ENCODE measurements at regions not wholly inside any gene's neighbourhood (a gene's known extent, or its start where the extent isn't known, plus 50 kb on each side); places are given as distances from the start of the nearest gene placed in this dataset.

- no peaks in the 10 kb centered on the region for H3K36me3 ChIP-seq (ENCODE audit: insufficient read depth, low read length)
- H3K4me1 ChIP-seq (ENCODE audit: insufficient read depth, low read length) = no peaks in the 10 kb centered on the region
- Mint-ChIP-seq H3K27me3 (peaks cover 0 to 1% of the 10 kb centered on the region in 2 donors), H3K4me1 (no peaks in the 10 kb centered on the region), H3K9me3 (peaks cover 0 to 14% (median 5%) of the 10 kb centered on the region in 5 donors), H3K27ac (no peak overlapping the region), H3K4me3 (no peak overlapping the region), H3K36me3 (no peaks in the 10 kb centered on the region)
- no peak overlapping the region for H3K4me3 ChIP-seq (ENCODE audit: low read length)
- POLR2A ChIA-PET = no interaction called here
- H3K9me3 ChIP-seq (ENCODE audit: low read length) = no peaks in the 10 kb centered on the region
- CTCF ChIA-PET = no interaction called here
- H3K27ac ChIP-seq (ENCODE audit: low read depth, low read length) = no peak overlapping the region
- H3K27me3 ChIP-seq (ENCODE audit: insufficient read depth, low read length, poor library complexity, severe bottlenecking) = no peaks in the 10 kb centered on the region
- no peak for DNase-seq
Observed at GRCh38 chr4:23036921-23037495, 344.3 kb downstream of the GBA3 start.

- Histone ChIP-seq H3K36me3 (ENCODE audit: insufficient read depth, low read length) (no peaks in the 10 kb centered on the region), H3K9me3 (ENCODE audit: low read length) (no peaks in the 10 kb centered on the region), H3K27ac (ENCODE audit: low read depth, low read length) (no peak overlapping the region), H3K27me3 (ENCODE audit: insufficient read depth, low read length, poor library complexity, severe bottlenecking) (no peaks in the 10 kb centered on the region), H3K4me1 (ENCODE audit: insufficient read depth, low read length) (no peaks in the 10 kb centered on the region), H3K4me3 (ENCODE audit: low read length) (no peak overlapping the region)
- Mint-ChIP-seq H3K9me3 (peaks cover 0 to 11% (median 5%) of the 10 kb centered on the region in 5 donors), H3K4me1 (no peaks in the 10 kb centered on the region), H3K27ac (no peak overlapping the region), H3K27me3 (no peaks in the 10 kb centered on the region), H3K36me3 (no peaks in the 10 kb centered on the region), H3K4me3 (no peak overlapping the region)
- DNase-seq = no peak
- ChIA-PET CTCF (no interaction called here), POLR2A (no interaction called here)
Observed at GRCh38 chr4:23036503-23036902, 343.8 kb downstream of the GBA3 start.

GRCh38 chr4:23035521-23036056, 342.9 kb downstream of the GBA3 start:
- CTCF ChIA-PET = no interaction called here
- Histone ChIP-seq H3K27ac (ENCODE audit: low read depth, low read length) (no peak overlapping the region), H3K36me3 (ENCODE audit: insufficient read depth, low read length) (no peaks in the 10 kb centered on the region), H3K4me3 (ENCODE audit: low read length) (no peak overlapping the region), H3K9me3 (ENCODE audit: low read length) (no peaks in the 10 kb centered on the region), H3K4me1 (ENCODE audit: insufficient read depth, low read length) (no peaks in the 10 kb centered on the region), H3K27me3 (ENCODE audit: insufficient read depth, low read length, poor library complexity, severe bottlenecking) (no peaks in the 10 kb centered on the region)
- Mint-ChIP-seq H3K27me3 (no peaks in the 10 kb centered on the region), H3K27ac (no peak overlapping the region), H3K4me3 (no peak overlapping the region), H3K9me3 (peaks cover 0 to 14% (median 5%) of the 10 kb centered on the region in 5 donors), H3K4me1 (no peaks in the 10 kb centered on the region), H3K36me3 (no peaks in the 10 kb centered on the region)
- no peak for DNase-seq
- POLR2A ChIA-PET = no interaction called here

GRCh38 chr4:23034731-23035130, 342.0 kb downstream of the GBA3 start:
- H3K27ac ChIP-seq (ENCODE audit: low read depth, low read length) = no peak overlapping the region
- Mint-ChIP-seq H3K27me3 (no peaks in the 10 kb centered on the region), H3K27ac (no peak overlapping the region), H3K4me1 (no peaks in the 10 kb centered on the region), H3K4me3 (no peak overlapping the region), H3K9me3 (peaks cover 0 to 18% (median 5%) of the 10 kb centered on the region in 5 donors), H3K36me3 (no peaks in the 10 kb centered on the region)
- ChIA-PET CTCF (no interaction called here), POLR2A (no interaction called here)
- H3K27me3 ChIP-seq (ENCODE audit: insufficient read depth, low read length, poor library complexity, severe bottlenecking) = no peaks in the 10 kb centered on the region
- DNase-seq = no peak
- no peaks in the 10 kb centered on the region for H3K36me3 ChIP-seq (ENCODE audit: insufficient read depth, low read length)
- H3K4me1 ChIP-seq (ENCODE audit: insufficient read depth, low read length) = no peaks in the 10 kb centered on the region
- H3K9me3 ChIP-seq (ENCODE audit: low read length) = no peaks in the 10 kb centered on the region
- H3K4me3 ChIP-seq (ENCODE audit: low read length) = no peak overlapping the region

DNA sequence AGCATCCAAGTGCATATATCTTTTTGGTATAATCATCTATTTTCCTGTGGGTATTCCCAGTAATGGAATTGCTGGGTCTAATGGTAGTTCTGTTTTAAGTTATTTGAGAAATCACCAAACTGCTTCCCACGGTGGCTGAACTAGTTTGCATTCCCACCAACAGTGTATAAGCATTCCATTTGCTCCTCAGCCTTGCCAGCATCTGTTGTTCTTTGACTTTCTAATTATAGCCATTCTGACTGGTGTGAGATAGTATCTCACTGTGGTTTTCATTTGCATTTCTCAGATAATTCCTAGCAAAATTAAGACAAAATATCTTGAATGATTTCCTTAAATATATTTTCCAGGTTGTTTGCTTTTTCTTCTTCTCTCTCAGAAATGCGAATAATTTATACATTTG, 341.1 kb downstream of the GBA3 start:
- Histone ChIP-seq H3K36me3 (ENCODE audit: insufficient read depth, low read length) (no peaks in the 10 kb centered on the region), H3K4me3 (ENCODE audit: low read length) (no peak overlapping the region), H3K27me3 (ENCODE audit: insufficient read depth, low read length, poor library complexity, severe bottlenecking) (no peaks in the 10 kb centered on the region), H3K4me1 (ENCODE audit: insufficient read depth, low read length) (no peaks in the 10 kb centered on the region), H3K27ac (ENCODE audit: low read depth, low read length) (no peak overlapping the region), H3K9me3 (ENCODE audit: low read length) (no peaks in the 10 kb centered on the region)
- Mint-ChIP-seq H3K27me3 (no peaks in the 10 kb centered on the region), H3K36me3 (no peaks in the 10 kb centered on the region), H3K4me1 (no peaks in the 10 kb centered on the region), H3K4me3 (no peak overlapping the region), H3K27ac (no peak overlapping the region), H3K9me3 (peaks cover 0 to 19% (median 5%) of the 10 kb centered on the region in 5 donors)
- ChIA-PET POLR2A (no interaction called here), CTCF (no interaction called here)
- no peak for DNase-seq

GRCh38 chr4:23028875-23029274, 336.1 kb downstream of the GBA3 start:
- DNase-seq = no peak
- H3K27me3 ChIP-seq (ENCODE audit: insufficient read depth, low read length, poor library complexity, severe bottlenecking) = no peaks in the 10 kb centered on the region
- H3K36me3 Mint-ChIP-seq = no peaks in the 10 kb centered on the region
- H3K27ac ChIP-seq (ENCODE audit: low read depth, low read length) = no peak overlapping the region
- no peaks in the 10 kb centered on the region for H3K4me1 Mint-ChIP-seq
- no peaks in the 10 kb centered on the region for H3K9me3 ChIP-seq (ENCODE audit: low read length)
- H3K27me3 Mint-ChIP-seq = no peaks in the 10 kb centered on the region
- H3K4me3 Mint-ChIP-seq = no peak overlapping the region
- POLR2A ChIA-PET = no interaction called here
- H3K4me1 ChIP-seq (ENCODE audit: insufficient read depth, low read length) = no peaks in the 10 kb centered on the region
- CTCF ChIA-PET = no interaction called here
- peaks cover 0 to 12% (median 4%) of the 10 kb centered on the region in 5 donors for H3K9me3 Mint-ChIP-seq
- H3K27ac Mint-ChIP-seq = no peak overlapping the region
- H3K36me3 ChIP-seq (ENCODE audit: insufficient read depth, low read length) = no peaks in the 10 kb centered on the region
- no peak overlapping the region for H3K4me3 ChIP-seq (ENCODE audit: low read length)

DNA sequence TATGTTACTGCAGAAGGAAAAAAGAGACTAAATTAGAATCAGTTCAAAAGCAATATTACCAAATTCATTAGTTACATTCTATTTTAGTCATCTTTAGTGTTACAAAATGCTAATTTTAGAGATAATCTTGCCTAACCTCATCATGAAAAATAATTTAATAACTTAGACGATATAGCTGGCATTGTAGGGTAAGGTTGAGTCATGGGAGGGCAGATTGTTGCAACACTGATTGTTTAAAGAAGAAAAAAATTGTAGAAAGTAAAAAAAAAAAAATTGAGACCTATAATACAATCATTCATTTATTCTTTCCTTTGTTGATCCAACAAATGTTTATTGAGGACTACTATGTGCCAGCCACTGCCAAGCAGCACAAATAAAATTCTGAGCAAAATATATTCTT, 330.9 kb downstream of the GBA3 start:
- ChIA-PET CTCF (no interaction called here), POLR2A (no interaction called here)
- no peak overlapping the region for H3K4me3 ChIP-seq (ENCODE audit: low read length)
- H3K36me3 Mint-ChIP-seq = no peaks in the 10 kb centered on the region
- H3K27me3 ChIP-seq (ENCODE audit: insufficient read depth, low read length, poor library complexity, severe bottlenecking) = no peaks in the 10 kb centered on the region
- H3K4me1 Mint-ChIP-seq = no peaks in the 10 kb centered on the region
- H3K9me3 Mint-ChIP-seq = peaks cover 0 to 14% (median 10%) of the 10 kb centered on the region in 5 donors
- no peak overlapping the region for H3K27ac ChIP-seq (ENCODE audit: low read depth, low read length)
- no peaks in the 10 kb centered on the region for H3K9me3 ChIP-seq (ENCODE audit: low read length)
- no peaks in the 10 kb centered on the region for H3K36me3 ChIP-seq (ENCODE audit: insufficient read depth, low read length)
- H3K27ac Mint-ChIP-seq = no peak overlapping the region
- H3K27me3 Mint-ChIP-seq = no peaks in the 10 kb centered on the region
- no peaks in the 10 kb centered on the region for H3K4me1 ChIP-seq (ENCODE audit: insufficient read depth, low read length)
- H3K4me3 Mint-ChIP-seq = no peak overlapping the region
- no peak for DNase-seq

DNA sequence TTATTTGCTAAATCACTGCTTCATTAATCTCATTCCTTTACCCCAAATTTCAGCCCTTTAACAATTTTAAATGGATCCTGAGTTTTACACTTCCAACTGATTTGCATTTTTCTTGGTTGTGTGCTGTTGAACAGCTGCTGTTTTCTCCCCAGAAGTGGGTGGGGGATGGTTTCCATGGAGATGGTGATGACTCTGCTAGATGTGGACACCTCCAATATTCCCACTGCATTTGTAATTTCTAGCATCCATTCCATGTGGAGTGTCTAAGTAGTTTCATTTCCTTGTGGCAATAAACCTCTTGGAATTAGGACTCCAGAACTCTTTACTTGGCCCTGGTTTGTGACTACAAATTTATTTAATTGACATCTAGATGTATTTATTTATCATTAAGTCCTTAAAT, 330.4 kb downstream of the GBA3 start:
- CTCF ChIA-PET = no interaction called here
- no peaks in the 10 kb centered on the region for H3K27me3 Mint-ChIP-seq
- POLR2A ChIA-PET = no interaction called here

DNA sequence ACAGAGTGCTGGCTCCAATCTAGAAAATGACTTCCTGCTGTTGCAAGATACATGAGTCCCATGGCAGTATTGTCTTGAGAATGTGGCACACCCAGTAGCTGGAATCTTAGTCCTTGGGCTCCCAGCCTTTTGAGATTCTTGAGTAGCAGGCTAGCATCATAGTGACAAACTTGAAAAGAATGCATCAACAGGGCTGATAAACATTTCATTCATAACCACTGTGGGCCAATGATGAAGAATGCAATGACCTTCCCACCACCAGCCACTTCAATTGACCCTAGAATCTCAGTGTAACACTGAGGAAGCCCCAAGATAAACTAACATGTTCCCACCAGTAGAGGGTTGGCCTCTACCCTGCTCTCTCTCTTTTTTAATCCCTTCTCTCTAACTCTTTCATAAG, 329.3 kb downstream of the GBA3 start:
- CTCF ChIA-PET = no interaction called here
- H3K4me3 ChIP-seq (ENCODE audit: low read length) = no peak overlapping the region

More for the DNA sequence above, 330.4 kb downstream of the GBA3 start:
- Histone ChIP-seq H3K36me3 (ENCODE audit: insufficient read depth, low read length) (no peaks in the 10 kb centered on the region), H3K9me3 (ENCODE audit: low read length) (no peaks in the 10 kb centered on the region), H3K27me3 (ENCODE audit: insufficient read depth, low read length, poor library complexity, severe bottlenecking) (no peaks in the 10 kb centered on the region), H3K4me3 (ENCODE audit: low read length) (no peak overlapping the region), H3K27ac (ENCODE audit: low read depth, low read length) (no peak overlapping the region), H3K4me1 (ENCODE audit: insufficient read depth, low read length) (no peaks in the 10 kb centered on the region)
- H3K9me3 Mint-ChIP-seq = peaks cover 0 to 14% (median 10%) of the 10 kb centered on the region in 5 donors
- no peaks in the 10 kb centered on the region for H3K36me3 Mint-ChIP-seq
- no peak for DNase-seq
- H3K4me3 Mint-ChIP-seq = no peak overlapping the region
- no peak overlapping the region for H3K27ac Mint-ChIP-seq
- H3K4me1 Mint-ChIP-seq = no peaks in the 10 kb centered on the region

More for the DNA sequence above, 329.3 kb downstream of the GBA3 start:
- Histone ChIP-seq H3K9me3 (ENCODE audit: low read length) (no peaks in the 10 kb centered on the region), H3K36me3 (ENCODE audit: insufficient read depth, low read length) (no peaks in the 10 kb centered on the region), H3K4me1 (ENCODE audit: insufficient read depth, low read length) (no peaks in the 10 kb centered on the region), H3K27ac (ENCODE audit: low read depth, low read length) (no peak overlapping the region), H3K27me3 (ENCODE audit: insufficient read depth, low read length, poor library complexity, severe bottlenecking) (no peaks in the 10 kb centered on the region)
- Mint-ChIP-seq H3K4me1 (no peaks in the 10 kb centered on the region), H3K9me3 (peaks cover 0 to 14% (median 10%) of the 10 kb centered on the region in 5 donors), H3K27ac (no peak overlapping the region), H3K27me3 (no peaks in the 10 kb centered on the region), H3K4me3 (no peak overlapping the region), H3K36me3 (no peaks in the 10 kb centered on the region)
- no peak for DNase-seq
- POLR2A ChIA-PET = no interaction called here
